Osteocyte (in vitro differentiated cells): ENCODE measurements at regions not wholly inside any gene's neighbourhood (a gene's known extent, or its start where the extent isn't known, plus 50 kb on each side); places are given as distances from the start of the nearest gene placed in this dataset.

Source experiments
- DNase-seq: peaks from one replicate; pipeline ENCODE4 v3.0.0; 2021; ENCODE audit warnings: mixed read lengths; ENCODE audit not compliant: unreplicated experiment; ENCODE audit errors: extremely low spot score
- H3K27ac Mint-ChIP-seq: one replicate; pipeline ENCODE4 v1.8.0; 2021; ENCODE audit warnings: mild to moderate bottlenecking, mixed read lengths; ENCODE audit not compliant: unreplicated experiment
- H3K27me3 Mint-ChIP-seq: one replicate; pipeline ENCODE4 v1.8.0; 2021; ENCODE audit warnings: mixed read lengths; ENCODE audit not compliant: unreplicated experiment
- H3K36me3 Mint-ChIP-seq: one replicate; pipeline ENCODE4 v1.8.0; 2021; ENCODE audit warnings: mixed read lengths; ENCODE audit not compliant: unreplicated experiment
- H3K4me1 Mint-ChIP-seq: one replicate; pipeline ENCODE4 v1.8.0; 2021; ENCODE audit warnings: mixed read lengths; ENCODE audit not compliant: unreplicated experiment
- H3K4me3 Mint-ChIP-seq: one replicate; pipeline ENCODE4 v1.8.0; 2021; ENCODE audit warnings: mild to moderate bottlenecking, moderate library complexity, mixed read lengths; ENCODE audit not compliant: unreplicated experiment
- H3K9me3 Mint-ChIP-seq: one replicate; pipeline ENCODE4 v1.8.0; 2021; ENCODE audit warnings: mixed read lengths; ENCODE audit not compliant: unreplicated experiment
- TF ChIP-seq, protein P1 (sequence below): fragments of 200-600 bp; sonication (generic); IDR thresholded peaks from 2 replicates; pipeline ENCODE4 v1.5.0; 2021; ENCODE audit warnings: antibody characterized with exemption, mild to moderate bottlenecking, moderate library complexity

DNA sequence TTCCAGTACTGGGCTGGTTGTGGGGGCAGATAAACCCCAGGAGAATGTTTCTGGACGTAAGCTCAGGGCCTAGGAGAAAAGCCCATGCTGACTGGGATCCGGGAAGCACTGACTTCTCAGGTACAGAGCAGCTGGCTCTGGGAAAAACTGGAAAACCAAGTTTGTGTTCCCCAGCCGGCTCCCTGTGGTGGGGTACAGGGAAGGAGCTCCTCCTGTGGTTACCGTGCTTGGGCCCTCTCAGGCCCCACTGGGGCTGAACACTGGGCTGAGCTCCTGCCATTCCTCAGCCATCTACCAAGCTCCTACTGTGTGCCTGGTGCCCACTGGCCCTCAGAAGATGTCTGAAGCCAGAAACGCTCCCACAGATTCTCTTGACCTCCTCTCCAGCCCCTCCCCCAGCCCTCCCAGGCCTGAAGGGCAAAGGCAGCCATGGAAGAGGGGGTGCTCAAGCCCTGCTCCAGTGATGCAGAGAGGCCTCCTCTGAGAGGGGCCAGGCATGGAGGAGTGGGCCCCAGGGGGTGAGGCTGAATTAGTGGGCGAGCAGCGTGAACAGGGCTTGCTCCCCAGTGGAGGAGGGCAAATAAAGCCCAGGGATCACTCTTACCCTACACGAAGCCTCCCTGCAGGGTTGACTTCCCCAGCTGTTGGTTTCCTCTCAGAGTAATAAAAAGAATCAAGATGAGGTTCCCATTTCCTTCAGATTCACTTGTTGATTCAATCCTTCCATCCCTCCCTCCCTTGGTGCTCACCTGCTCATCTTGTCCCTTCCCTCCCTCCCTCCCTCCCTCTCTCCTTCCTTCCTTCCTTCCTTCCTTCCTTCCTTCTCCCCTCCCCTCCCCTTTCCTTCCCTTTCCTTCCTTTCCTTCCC lies 100.0 kb downstream of the VEGFA start:
- Mint-ChIP-seq H3K36me3 (no peaks in the 10 kb centered on the region), H3K27me3 (peaks cover 33% of the 10 kb centered on the region), H3K27ac (no peak overlapping the region), H3K4me3 (no peak overlapping the region), H3K4me1 (no peaks in the 10 kb centered on the region), H3K9me3 (no peaks in the 10 kb centered on the region)
- TF ChIP-seq, protein P1, sequence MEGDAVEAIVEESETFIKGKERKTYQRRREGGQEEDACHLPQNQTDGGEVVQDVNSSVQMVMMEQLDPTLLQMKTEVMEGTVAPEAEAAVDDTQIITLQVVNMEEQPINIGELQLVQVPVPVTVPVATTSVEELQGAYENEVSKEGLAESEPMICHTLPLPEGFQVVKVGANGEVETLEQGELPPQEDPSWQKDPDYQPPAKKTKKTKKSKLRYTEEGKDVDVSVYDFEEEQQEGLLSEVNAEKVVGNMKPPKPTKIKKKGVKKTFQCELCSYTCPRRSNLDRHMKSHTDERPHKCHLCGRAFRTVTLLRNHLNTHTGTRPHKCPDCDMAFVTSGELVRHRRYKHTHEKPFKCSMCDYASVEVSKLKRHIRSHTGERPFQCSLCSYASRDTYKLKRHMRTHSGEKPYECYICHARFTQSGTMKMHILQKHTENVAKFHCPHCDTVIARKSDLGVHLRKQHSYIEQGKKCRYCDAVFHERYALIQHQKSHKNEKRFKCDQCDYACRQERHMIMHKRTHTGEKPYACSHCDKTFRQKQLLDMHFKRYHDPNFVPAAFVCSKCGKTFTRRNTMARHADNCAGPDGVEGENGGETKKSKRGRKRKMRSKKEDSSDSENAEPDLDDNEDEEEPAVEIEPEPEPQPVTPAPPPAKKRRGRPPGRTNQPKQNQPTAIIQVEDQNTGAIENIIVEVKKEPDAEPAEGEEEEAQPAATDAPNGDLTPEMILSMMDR = no peak
- DNase-seq = no peak

DNA sequence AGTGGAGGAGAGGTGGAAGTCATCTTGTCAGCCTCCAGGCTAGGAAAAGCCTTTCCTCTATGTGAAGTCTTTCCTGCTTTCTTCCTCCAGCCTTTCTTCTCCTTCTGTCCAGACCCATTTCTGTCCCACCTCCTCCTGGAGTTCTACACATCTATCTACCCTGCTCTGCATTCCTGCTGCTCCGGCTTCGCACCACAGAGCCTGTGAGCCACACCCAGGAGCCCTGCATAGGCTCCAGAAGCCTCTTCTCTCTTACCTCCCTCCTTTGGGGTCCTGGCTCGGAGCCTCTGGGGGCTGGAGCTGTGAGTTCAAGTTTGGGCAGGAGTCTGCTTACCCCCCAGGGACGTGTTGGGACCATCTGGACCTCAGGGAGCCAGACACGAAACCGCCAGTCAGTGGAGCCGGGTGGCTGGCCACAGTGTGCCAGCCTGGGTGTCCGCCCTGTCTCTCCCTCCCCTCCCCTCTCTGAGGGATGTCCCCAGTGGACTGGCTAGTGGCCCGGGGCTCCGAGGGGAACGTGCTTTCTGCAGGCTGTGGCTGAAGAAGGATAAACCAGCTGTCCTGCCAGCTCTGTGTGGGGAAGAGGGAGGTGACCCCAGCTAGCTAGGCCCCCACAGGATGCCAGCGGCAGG lies 99.2 kb downstream of the VEGFA start:
- no peaks in the 10 kb centered on the region for H3K9me3 Mint-ChIP-seq
- no peaks in the 10 kb centered on the region for H3K36me3 Mint-ChIP-seq
- no peak overlapping the region for H3K27ac Mint-ChIP-seq
- DNase-seq = no peak
- H3K4me1 Mint-ChIP-seq = no peaks in the 10 kb centered on the region
- TF ChIP-seq, protein P1 = no peak
- peaks cover 41% of the 10 kb centered on the region for H3K27me3 Mint-ChIP-seq
- no peak overlapping the region for H3K4me3 Mint-ChIP-seq

DNA sequence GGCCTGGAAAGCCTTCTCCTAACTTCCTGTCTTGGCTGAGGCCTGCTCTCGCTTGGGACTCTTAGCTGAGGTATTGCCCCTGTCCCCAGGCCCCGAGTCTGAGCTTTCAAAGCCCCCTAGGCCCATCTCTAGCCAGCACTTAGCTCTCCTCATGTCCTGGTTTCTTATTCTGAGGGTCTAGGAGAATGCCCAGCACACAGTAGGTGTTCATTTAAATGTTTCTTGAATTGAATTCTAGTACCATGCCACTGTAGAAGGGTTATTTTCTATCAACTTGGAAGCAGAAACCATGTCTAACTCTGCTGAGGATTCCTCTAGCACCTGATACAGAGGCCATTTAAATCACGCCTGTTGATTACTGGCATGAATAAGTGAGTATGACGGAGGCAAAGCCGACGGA lies 98.5 kb downstream of the VEGFA start:
- H3K27ac Mint-ChIP-seq = no peak overlapping the region
- H3K36me3 Mint-ChIP-seq = no peaks in the 10 kb centered on the region
- no peak overlapping the region for H3K4me3 Mint-ChIP-seq
- no peaks in the 10 kb centered on the region for H3K4me1 Mint-ChIP-seq
- peaks cover 46% of the 10 kb centered on the region for H3K27me3 Mint-ChIP-seq
- TF ChIP-seq, protein P1 = no peak
- H3K9me3 Mint-ChIP-seq = no peaks in the 10 kb centered on the region
- DNase-seq = no peak

DNA sequence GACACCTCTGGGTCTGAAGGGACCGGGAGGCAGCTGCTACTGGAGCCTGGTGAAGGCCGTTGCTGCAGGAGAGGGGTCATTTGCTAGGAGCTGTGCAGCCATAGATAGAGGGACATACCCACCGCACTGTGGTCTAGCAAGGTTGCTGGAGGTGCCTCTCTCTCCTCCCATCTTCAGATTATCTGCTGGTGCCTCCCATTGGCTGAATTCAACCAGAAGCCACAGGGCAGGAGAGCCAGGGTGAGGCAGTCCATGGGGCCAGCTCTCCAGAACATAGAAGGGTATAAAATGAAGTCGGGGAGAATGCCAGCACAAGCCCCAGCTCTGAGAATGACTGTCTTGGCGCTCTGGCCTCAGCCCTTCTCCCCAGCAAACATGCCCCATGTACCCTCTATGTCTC lies 98.0 kb downstream of the VEGFA start:
- Mint-ChIP-seq H3K27ac (no peak overlapping the region), H3K36me3 (no peaks in the 10 kb centered on the region), H3K27me3 (peaks cover 46% of the 10 kb centered on the region), H3K9me3 (no peaks in the 10 kb centered on the region), H3K4me1 (no peaks in the 10 kb centered on the region), H3K4me3 (no peak overlapping the region)
- DNase-seq = no peak
- TF ChIP-seq, protein P1 = no peak

DNA sequence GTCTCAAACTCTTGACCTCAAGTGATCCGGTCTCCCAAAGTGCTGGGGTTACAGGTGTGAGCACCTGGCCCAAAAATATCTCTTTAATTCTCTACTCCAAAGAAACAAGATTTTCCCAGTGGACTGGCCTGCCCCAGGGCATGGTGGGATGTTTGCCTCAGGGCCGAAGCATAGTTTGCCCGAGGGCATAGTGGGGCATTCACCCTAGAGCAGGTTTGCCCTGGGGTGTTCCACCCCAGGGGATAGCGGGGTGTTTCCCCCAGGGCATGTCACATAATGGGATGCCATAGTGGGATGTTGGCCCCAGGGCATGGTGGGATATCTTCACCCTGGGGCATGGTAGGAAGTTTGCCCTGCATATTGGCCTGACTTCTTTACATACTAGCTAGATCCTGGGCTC lies 97.2 kb downstream of the VEGFA start:
- no peak for DNase-seq
- H3K27ac Mint-ChIP-seq = no peak overlapping the region
- no peaks in the 10 kb centered on the region for H3K4me1 Mint-ChIP-seq
- no peaks in the 10 kb centered on the region for H3K36me3 Mint-ChIP-seq
- H3K9me3 Mint-ChIP-seq = no peaks in the 10 kb centered on the region
- H3K4me3 Mint-ChIP-seq = no peak overlapping the region
- TF ChIP-seq, protein P1 = no peak
- peaks cover 47% of the 10 kb centered on the region for H3K27me3 Mint-ChIP-seq
